WTC11 (cell line): ENCODE measurements at regions not wholly inside any gene's neighbourhood (a gene's known extent, or its start where the extent isn't known, plus 50 kb on each side); places are given as distances from the start of the nearest gene placed in this dataset.

Experiments
- ATF1 ChIP-seq: sonication (generic); formaldehyde crosslinking; IDR thresholded peaks from 2 replicates; pipeline ENCODE4 v1.8.1; 2023; ENCODE audit warnings: mild to moderate bottlenecking, moderate library complexity, missing genetic modification reagents
- CREB1 ChIP-seq: sonication (generic); formaldehyde crosslinking; IDR thresholded peaks from 2 replicates; pipeline ENCODE4 v1.8.0; 2023; ENCODE audit warnings: mild to moderate bottlenecking, missing genetic modification reagents
- CREM ChIP-seq: sonication (generic); formaldehyde crosslinking; IDR thresholded peaks from 2 replicates; pipeline ENCODE4 v1.8.1; 2022; ENCODE audit warnings: mild to moderate bottlenecking, missing genetic modification reagents, moderate library complexity
- FOXP4 ChIP-seq: sonication (generic); formaldehyde crosslinking; IDR thresholded peaks from 2 replicates; pipeline ENCODE4 v1.8.0; 2022; ENCODE audit warnings: mild to moderate bottlenecking, missing genetic modification reagents
- MAX ChIP-seq: sonication (generic); formaldehyde crosslinking; IDR thresholded peaks from 2 replicates; pipeline ENCODE4 v1.8.0; 2022; ENCODE audit warnings: mild to moderate bottlenecking, missing genetic modification reagents
- NFYB ChIP-seq: sonication (generic); formaldehyde crosslinking; conservative IDR thresholded peaks from 2 replicates; pipeline ENCODE4 v1.8.0; 2022; ENCODE audit warnings: low read depth, missing genetic modification reagents
- NR2C2 ChIP-seq: sonication (generic); formaldehyde crosslinking; IDR thresholded peaks from 2 replicates; pipeline ENCODE4 v1.8.0; 2022; ENCODE audit warnings: mild to moderate bottlenecking, missing genetic modification reagents
- SP1 ChIP-seq: sonication (generic); formaldehyde crosslinking; conservative IDR thresholded peaks from 2 replicates; pipeline ENCODE4 v1.8.1; 2022; ENCODE audit warnings: missing genetic modification reagents
- TCF7 ChIP-seq: sonication (generic); formaldehyde crosslinking; IDR thresholded peaks from 2 replicates; pipeline ENCODE4 v1.8.0; 2022; ENCODE audit warnings: mild to moderate bottlenecking, low read depth, missing genetic modification reagents, moderate library complexity
- TEAD4 ChIP-seq: sonication (generic); formaldehyde crosslinking; IDR thresholded peaks from 2 replicates; pipeline ENCODE4 v1.8.0; 2022; ENCODE audit warnings: mild to moderate bottlenecking, missing genetic modification reagents
- USF2 ChIP-seq: sonication (generic); formaldehyde crosslinking; IDR thresholded peaks from 2 replicates; pipeline ENCODE4 v1.8.1; 2023; ENCODE audit warnings: mild to moderate bottlenecking, missing genetic modification reagents, moderate library complexity
- ZSCAN18 ChIP-seq: fragments of 250-450 bp; sonication (Bioruptor Pico); IDR thresholded peaks from 2 replicates; pipeline ENCODE4 v2.1.2; 2022; ENCODE audit warnings: mild to moderate bottlenecking, moderate library complexity
- TF ChIP-seq, protein P1 (sequence below): fragments of 200-600 bp; IDR thresholded peaks from 2 replicates; pipeline ENCODE4 v1.8.0; 2022; ENCODE audit warnings: antibody characterized with exemption
- TF ChIP-seq, protein P2 (sequence below): sonication (generic); formaldehyde crosslinking; conservative IDR thresholded peaks from 2 replicates; pipeline ENCODE4 v1.8.1; 2022; ENCODE audit warnings: mild to moderate bottlenecking, missing genetic modification reagents

GRCh38 chr20:60480950-60481742 lies 522.9 kb downstream of the CDH26 start:
- TF ChIP-seq TCF7 (CRISPR knock-in tag): no peak
- TF ChIP-seq, protein P1, sequence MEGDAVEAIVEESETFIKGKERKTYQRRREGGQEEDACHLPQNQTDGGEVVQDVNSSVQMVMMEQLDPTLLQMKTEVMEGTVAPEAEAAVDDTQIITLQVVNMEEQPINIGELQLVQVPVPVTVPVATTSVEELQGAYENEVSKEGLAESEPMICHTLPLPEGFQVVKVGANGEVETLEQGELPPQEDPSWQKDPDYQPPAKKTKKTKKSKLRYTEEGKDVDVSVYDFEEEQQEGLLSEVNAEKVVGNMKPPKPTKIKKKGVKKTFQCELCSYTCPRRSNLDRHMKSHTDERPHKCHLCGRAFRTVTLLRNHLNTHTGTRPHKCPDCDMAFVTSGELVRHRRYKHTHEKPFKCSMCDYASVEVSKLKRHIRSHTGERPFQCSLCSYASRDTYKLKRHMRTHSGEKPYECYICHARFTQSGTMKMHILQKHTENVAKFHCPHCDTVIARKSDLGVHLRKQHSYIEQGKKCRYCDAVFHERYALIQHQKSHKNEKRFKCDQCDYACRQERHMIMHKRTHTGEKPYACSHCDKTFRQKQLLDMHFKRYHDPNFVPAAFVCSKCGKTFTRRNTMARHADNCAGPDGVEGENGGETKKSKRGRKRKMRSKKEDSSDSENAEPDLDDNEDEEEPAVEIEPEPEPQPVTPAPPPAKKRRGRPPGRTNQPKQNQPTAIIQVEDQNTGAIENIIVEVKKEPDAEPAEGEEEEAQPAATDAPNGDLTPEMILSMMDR: no peak
- no peak for TF ChIP-seq NR2C2 (CRISPR knock-in tag)
- no peak for TF ChIP-seq SP1 (CRISPR knock-in tag)
- TF ChIP-seq ATF1 (CRISPR knock-in tag): no peak
- no peak for TF ChIP-seq USF2 (CRISPR knock-in tag)
- TF ChIP-seq, protein P2, sequence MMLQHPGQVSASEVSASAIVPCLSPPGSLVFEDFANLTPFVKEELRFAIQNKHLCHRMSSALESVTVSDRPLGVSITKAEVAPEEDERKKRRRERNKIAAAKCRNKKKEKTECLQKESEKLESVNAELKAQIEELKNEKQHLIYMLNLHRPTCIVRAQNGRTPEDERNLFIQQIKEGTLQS (CRISPR knock-in tag): no peak
- TF ChIP-seq NFYB (CRISPR knock-in tag): no peak
- no peak for TF ChIP-seq CREM (CRISPR knock-in tag)
- TF ChIP-seq FOXP4 (CRISPR knock-in tag): no peak
- no peak for TF ChIP-seq MAX (CRISPR knock-in tag)
- no peak for TF ChIP-seq CREB1 (CRISPR knock-in tag)
- TF ChIP-seq ZSCAN18 (CRISPR knock-in tag): no peak
- no peak for TF ChIP-seq TEAD4 (CRISPR knock-in tag)
